ENCODE measurements at regions not wholly inside any gene's neighbourhood (a gene's known extent, or its start where the extent isn't known, plus 50 kb on each side); places are given as distances from the start of the nearest gene placed in this dataset.

DNA sequence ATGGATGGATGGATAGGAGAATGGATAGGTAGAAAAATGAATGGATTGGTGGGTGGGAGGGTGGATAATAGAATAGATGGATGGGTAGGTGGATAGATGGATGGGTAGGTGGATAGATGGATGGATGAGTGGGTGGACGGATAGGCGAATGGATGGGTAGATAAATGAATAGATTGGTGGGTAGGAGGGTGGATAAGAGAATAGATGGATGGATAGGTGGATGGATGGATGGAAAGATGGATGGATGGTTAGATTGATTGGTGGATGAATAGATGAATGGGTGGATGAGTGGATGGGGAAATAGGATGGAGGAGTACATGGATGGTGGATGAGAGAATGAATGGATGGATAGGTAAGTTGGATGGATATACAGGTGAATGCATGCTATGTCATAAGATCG lies 110.5 kb downstream of the CEBPB start:
- DNase-seq (ENCODE audit: low read depth), result no peak

GRCh38 chr20:50301712-50302111 lies 111.1 kb downstream of the CEBPB start:
- no peak for DNase-seq (ENCODE audit: low read depth)

DNA sequence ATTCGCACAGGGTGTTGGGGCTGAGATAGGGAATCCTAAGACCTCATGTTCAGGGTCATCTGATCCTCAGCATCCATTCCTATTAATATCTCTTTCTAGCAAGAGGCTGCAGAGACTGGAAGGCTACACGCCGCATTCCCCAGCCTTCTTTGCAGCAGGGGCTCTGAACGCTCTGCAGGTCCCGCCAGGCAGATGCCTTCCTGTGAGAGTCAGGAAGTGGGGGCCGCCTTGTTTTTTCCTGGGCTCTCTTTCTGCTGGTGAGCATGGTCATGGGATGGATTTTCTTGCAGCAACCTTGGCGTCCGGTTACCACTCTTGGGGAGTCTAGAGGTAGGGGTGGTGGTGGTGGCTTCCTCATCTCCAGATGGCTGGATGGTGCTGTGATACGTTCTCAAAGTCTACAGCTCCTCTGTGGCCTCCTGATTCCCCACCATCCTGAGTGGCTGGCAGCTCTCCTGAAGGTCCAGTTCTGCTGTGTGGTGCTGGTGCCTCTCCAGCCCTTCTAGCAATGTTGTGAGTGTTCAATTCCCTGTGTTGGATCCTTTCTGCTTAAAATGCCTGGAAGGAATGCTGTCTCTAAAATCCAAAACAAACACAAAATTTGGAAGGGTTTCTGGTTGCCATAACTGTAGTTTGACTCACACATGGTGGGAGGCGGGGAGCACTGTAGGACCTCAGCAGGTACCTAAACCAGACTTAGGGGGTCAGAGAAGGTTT lies 111.9 kb downstream of the CEBPB start:
- no peak for DNase-seq (ENCODE audit: low read depth)

DNA sequence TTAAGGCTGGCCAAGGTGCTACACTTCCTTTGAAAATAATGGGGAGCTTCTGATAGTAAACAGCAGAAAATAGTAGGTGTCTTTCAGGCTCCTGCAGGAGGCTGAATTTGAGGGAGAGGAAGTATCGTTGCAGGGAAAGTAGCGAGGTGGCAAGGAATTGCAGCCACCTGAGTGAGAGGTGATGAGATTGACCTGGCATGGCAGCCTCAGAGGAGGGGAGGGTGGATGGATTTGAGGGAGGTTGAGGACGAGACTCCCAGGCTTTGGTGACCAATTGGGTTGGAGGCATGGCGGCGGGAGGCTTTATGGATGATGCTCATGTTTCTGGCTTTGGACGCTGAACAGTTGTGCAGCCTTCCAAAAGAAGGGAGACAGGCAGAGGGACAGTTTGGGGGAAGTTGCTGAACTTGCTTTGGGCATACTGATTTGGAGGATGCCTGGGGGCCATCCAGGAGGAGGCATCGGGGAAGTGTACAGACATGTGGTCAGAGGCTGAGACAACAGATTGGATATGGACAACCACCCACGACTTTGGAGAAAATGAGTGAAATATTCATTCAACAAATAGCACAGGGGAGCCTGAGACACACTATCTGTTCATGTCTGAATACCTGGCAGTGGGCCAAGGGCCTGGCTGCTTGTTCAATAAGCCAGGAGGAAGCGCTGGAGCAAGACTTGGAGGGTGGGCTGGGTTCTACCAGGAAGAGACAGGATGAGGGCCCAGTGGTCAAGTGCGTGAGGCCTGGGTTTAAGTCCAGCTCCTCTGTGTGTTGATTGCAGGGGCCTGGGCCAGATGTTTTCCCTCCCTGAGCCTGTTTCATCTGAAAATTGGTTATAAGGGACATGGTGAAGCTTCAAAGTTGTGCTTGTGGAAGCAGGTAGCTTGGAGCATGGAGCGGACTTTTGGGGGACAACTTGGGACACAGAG lies 113.2 kb downstream of the CEBPB start:
- DNase-seq (ENCODE audit: low read depth), result no peak

- no peak for DNase-seq (ENCODE audit: low read depth)
Observed at GRCh38 chr20:50304501-50304856, 113.8 kb downstream of the CEBPB start.

GRCh38 chr20:50304923-50305635 lies 114.4 kb downstream of the CEBPB start:
- DNase-seq (ENCODE audit: low read depth), result no peak

GRCh38 chr20:50305636-50306477 lies 115.2 kb downstream of the CEBPB start:
- DNase-seq (ENCODE audit: low read depth), result no peak

DNA sequence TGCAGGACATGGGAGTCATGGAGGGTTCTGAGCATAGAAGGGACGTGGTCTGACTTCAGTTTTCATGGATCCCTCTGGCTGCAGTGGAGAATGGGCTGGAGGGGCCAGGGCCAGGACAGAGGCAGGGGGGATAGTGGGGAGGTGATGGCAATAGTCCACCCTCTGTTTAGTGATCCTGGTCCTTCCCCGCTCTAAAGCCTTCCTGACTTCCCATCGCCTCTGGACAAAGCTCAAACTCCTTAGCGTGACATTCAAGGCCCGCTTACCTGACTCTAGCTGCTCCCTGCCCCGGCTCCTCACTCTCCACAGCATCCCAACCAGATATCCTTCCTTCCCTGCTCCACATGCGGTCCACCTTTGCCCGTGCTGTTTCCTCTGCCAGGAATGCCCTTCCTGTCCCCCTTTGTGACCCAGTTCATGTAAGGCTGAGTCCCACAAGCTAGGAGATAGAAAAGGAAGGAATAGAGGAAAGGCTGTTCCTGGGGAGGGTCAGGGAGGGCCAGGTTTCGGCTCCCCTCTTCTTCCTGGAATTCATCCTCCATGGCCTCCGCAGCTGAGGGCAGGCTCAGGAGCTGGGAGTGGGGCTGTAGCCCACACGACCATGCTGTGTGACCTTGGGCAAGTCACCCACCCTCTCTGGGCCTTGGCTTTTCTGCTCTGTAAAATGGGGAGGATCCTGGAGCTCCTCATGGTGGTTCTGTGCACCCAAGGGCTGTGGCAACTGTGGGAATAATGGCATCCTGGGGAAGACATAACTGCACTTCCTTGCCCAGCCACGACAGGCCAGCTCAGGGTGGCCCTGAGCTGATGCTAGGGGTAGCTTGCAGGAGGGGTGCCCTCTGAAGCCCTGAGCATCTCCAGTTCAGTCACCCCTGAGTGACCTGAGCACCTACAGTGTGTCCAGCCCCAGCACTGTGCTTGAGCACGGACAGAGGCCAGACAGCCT lies 116.1 kb downstream of the CEBPB start:
- no peak for DNase-seq (ENCODE audit: low read depth)

- DNase-seq (ENCODE audit: low read depth), result no peak
Observed at GRCh38 chr20:50308166-50308512, 117.5 kb downstream of the CEBPB start.

DNA sequence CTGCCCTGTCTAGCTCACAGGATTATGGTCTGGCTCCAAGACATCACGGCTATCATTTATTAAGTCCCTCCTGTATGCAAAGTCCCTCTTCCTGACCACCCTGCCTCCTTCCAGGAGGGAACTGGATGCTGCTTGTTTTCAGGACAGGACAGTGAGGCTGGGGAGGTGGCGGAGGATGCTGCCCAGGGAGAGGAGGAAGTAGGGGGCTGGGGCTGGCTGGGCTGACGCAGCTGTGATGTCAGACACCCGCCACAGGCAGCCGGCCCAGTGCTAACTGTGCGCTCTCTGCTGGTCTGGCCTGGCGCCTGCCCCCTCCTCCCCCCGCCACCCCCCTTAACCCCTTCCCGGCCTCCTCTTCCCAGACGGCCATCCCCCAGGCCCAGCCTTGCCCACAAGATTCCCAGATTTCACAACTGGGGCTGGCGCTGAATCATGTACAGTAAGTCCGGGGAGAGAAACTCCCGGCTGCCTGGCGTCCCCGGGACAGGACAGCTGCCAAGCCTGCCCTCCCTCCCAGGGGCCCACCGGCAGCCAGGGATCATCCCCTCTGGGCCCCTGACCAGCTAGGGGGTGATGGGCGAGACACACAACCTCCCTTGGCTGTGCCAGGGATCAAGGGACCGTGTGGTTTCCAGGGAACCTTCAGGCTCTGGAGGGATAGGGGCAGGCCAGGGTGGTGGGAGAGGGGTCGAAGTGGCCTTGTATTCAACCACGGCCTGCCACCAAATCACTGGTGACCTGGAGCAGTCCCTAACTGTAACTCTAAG lies 118.1 kb downstream of the CEBPB start:
- no peak for DNase-seq (ENCODE audit: low read depth)

DNA sequence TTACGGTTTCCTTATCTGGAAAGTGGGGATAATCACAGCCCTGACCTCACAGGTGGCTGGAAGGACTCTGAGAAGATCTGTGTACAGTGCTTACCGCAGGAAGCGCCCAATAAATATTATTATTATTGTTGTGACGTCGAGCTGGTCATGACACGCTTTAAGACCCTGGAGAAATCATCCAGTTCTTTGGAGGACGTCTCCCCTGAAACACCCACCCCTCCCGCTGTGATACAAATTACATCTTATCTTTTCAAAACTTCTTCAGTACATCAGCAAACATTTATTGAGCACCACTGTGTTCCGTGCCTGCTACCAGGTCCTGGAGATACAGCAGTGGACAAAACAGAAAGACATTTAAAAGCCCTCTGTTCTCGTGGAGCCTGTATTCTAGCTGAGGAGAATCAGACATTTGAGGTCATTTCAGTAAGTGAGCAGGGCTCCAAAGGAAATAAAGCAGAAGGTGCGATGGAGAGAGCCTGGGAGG lies 118.7 kb downstream of the CEBPB start:
- no peak for DNase-seq (ENCODE audit: low read depth)

DNA sequence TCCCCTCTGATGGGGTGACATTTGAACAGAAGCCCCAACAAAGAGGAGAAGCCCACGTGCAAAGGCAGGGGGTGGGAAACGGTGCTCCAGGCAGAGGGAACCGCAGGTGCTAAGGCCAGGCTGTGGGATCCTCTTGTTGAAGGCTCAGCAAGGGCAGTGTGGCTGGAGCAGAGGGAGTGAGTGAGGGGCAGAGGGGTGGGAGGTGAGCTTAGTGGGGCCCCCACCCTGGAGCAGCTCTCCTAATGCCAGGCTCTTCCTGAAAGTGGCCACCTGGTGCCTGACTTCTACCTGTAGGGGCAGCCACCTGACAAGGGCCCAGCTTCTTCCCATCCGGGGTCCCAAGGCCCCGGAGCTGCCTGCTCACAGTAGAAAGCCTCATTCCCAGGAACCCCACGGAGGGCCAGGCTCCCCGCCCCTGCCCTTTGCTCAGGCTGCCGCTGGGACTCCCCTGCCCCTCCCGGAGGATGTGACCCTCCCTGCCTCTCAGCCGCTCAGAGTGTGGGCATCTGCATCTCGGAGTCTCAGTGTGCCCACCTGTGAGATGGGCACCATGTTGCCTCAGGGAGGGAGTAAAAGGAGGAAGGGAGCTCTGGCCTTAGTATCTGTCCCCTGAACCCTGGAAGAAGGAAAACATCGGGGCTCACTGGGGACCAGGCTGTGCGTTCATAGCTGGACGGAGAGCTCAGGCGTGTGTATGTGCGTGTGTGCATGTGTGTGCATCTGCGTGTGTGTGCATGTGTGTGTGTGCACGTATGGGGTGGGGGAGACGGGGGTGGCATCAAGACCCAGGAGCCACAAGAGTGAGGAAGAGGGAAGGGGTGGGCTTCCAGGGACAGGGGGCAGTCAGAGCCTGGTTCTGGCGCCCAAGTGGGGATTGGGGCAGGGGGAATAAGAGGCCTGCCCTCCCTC lies 119.4 kb downstream of the CEBPB start:
- DNase-seq (ENCODE audit: low read depth), result no peak

DNA sequence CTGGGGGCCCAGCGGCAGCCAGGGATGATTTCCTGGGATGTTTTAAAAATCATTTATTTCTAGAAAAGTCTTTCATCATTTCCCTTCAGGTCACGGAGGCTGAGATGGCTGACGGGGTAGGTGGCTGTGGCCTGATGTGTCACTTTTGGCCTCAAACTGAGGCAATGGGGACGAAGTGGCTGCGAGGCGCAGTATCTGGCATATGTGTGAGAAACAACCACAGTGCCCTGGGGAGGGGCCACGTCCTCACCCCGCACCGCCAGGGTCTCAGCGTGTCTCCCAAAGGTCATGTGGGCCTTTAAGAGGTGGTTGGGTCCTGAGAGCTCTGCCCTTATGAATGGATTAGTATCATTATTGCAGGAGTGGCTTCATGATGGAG lies 120.0 kb downstream of the CEBPB start:
- DNase-seq (ENCODE audit: low read depth), result no peak

DNA sequence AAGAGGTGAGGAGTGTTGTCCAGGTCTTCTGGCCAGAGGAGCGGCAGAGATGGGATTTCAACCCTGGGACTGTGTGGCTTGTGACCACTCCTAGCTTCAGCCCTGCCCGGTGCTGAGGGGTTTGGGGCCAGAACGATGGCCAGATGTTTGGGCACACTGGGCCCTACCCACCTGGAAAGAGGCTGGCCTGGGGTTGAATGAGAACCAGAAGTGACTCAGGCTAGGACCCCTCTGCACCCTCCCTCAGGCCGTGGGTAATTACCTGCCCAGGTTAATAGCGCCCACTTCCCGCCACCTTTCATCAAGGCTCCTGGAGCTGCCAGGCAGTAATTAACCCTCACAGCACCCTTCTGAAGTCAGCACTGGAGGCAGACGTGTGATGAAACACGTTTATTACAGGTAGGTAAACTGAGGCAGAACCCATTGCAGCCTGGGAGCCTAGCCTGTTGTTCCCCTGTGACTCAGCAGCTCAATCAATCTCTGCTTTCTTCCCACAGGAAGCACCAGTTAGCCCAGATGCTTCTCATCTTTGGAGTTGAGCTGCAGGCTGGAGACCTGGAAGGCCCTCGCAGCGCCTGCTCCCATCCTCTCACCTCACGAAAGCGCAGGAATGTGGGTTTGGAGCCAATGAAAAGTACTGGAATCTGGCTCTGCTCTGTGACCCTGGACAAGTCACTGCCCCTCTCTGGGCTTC lies 120.8 kb downstream of the CEBPB start:
- no peak for DNase-seq (ENCODE audit: low read depth)

- no peak for DNase-seq (ENCODE audit: low read depth)
Observed at GRCh38 chr20:50312002-50312681, 121.5 kb downstream of the CEBPB start.

- no peak for DNase-seq (ENCODE audit: low read depth)
Observed at GRCh38 chr20:50312682-50313521, 122.3 kb downstream of the CEBPB start.

- no peak for DNase-seq (ENCODE audit: low read depth)
Observed at GRCh38 chr20:50313522-50313820, 122.8 kb downstream of the CEBPB start.

Measured in stimulated activated CD4-positive, alpha-beta T cell treated with anti-CD3 and anti-CD28 coated beads, Interleukin-2, amount 100 ng/mL, for 4 hours (primary cell).